GM19467 (cell line): ENCODE measurements at regions not wholly inside any gene's neighbourhood (a gene's known extent, or its start where the extent isn't known, plus 50 kb on each side); places are given as distances from the start of the nearest gene placed in this dataset.
"Not testable (repeated sequence)": the region's sequence is repeated elsewhere in the genome, so short reads cannot be mapped to it uniquely, and the experiment has no call there.

Experiments used
- ATAC-seq: cut with Tn5 transposase; IDR thresholded peaks from one replicate; pipeline ENCODE4 v1.9.1; 2021; ENCODE audit warnings: mild to moderate bottlenecking, moderate library complexity; ENCODE audit not compliant: unreplicated experiment

- ATAC-seq: no peak
Measured at GRCh38 chr10:2584385-2584784, 483.0 kb upstream of the PFKP start.

DNA sequence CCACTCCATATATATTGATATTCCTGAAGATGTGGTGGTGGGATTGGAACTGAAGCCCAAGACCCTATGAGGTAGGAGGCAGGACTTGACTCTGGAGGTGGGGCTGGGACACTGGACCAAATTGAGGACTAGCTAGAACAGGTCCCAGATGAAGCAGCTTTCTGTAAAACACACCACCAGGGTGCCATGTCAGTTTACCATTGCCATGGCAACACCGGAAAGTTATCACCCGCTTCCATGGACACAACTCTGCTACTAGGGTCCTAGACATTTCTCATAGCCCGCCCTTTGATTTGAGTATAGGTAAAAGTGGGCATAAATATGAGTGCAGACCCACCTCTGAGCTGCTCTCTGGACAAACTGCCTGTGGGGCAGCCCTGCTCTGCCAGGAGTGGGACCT is 490.5 kb upstream of the PFKP start:
- no peak for ATAC-seq

GRCh38 chr10:2575460-2575859 is 491.9 kb upstream of the PFKP start:
- ATAC-seq: no peak

- ATAC-seq: no peak
Measured at GRCh38 chr10:2572611-2573010, 494.7 kb upstream of the PFKP start.

DNA sequence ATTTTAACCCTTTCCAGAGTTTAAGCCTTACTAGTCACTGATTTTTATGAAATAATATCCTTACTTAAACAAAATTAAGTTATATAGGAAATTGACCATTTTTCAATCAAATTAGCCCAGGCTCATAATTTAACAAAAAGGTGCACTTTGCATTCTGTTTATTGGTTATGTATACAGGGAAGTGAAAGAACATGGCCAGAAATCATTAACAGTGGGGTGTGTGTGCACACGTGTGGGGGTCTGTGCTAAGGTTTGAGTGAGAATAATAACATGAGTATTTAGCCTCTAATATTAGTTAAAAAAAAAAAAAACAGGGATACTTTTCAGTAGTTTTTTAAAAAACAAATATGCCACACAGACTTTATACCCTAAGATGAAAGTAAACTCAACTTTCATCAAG is 510.5 kb upstream of the PFKP start:
- peak; percentile 92 for ATAC-seq

DNA sequence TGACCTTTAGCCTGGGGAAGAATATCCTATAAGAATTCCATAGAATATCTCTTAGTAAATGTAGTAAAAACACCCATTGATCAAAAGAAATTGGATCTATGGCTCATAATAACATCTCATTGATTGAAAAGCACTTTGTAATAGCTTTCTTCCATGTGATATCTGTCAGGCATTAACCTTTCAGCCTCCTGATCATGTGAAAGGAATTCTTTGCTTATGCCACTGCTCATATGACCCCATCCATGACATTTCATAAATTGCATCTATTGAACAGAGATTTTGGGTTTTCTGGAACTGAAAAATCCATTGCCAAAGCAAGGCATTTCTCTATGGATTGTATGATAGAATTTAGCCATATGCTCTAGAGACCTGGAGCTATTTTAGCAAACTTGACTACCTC is 519.3 kb upstream of the PFKP start:
- no peak for ATAC-seq

GRCh38 chr10:2547606-2548005 is 519.7 kb upstream of the PFKP start:
- no peak for ATAC-seq

GRCh38 chr10:2546894-2547293 is 520.5 kb upstream of the PFKP start:
- ATAC-seq: not testable (repeated sequence)

DNA sequence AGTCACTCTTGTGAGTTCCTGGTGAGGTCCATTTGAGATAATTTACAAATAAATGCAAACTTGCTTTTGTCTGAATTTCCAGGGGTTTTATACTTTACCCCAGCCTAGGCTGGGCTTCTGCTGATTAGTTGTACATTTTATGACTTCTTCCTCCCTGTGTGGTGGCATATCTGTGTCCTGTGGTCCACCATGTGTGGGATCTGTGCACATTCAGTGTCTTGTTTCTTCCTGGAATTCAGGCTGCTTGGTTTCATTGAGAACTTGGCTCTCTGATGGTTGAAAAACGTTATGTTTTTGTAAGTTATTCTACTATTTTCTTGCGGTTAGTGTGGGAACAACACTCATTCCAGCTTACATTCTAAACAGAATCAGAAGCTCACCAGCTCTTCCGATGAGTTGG is 523.4 kb upstream of the PFKP start:
- no peak for ATAC-seq

DNA sequence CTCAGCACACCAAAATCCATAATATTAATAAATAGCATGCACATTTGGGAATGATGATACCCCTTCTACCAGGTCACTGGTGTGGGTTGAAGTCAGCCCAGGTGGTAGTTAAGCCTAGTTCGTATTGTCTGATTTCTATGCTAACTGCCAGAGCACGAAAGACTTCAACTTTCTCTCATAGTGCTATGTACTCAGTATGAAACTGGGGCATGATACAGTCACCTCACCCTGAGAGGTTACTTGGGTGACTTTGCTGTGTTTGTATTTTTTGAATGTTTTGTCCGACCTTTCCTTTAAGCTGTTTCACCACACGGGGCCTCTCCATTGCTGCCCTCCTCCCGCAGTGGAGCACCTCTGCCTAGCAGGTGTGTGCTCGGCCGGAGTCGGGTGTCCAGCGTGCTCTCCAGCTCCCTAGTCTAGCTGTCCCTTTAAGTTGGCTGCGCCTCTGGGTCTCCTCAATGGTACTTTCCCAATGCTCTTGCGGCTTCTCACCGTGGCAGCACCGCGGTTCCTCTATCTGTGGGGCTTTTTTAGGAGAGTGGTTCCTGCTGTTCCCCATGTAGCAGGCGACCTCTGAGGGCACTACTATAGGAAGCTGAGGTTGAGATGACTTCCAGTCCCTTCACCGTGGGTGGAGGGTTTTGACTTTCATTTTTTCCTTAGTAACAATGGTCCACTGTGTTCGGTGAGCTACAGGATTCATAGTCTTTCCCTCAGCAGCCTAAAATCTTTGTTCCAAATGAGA is 524.0 kb upstream of the PFKP start:
- no peak for ATAC-seq

- ATAC-seq: no peak
Measured at GRCh38 chr10:2541176-2541575, 526.2 kb upstream of the PFKP start.

DNA sequence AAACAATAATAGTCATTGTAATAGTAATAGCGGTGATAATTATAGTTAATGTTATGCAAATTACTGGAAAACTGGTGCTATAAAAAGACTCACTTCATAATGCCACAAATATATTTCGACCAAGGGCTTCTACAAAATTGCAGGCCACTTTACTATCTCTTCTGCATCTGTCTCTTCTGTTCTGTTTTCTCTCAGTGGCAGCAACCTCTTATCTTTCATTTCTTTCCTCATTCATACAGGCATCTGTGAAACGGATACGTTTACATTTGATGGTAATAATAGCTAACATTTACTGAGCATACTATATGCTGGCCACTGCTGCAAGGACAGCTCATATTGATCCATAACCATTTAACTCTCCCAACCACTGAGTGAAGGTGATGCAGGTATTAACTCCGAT is 537.4 kb upstream of the PFKP start:
- no peak for ATAC-seq

- no peak for ATAC-seq
Measured at GRCh38 chr10:2525781-2526180, 541.6 kb upstream of the PFKP start.

GRCh38 chr10:2519139-2519538 is 548.2 kb upstream of the PFKP start:
- ATAC-seq: no peak

DNA sequence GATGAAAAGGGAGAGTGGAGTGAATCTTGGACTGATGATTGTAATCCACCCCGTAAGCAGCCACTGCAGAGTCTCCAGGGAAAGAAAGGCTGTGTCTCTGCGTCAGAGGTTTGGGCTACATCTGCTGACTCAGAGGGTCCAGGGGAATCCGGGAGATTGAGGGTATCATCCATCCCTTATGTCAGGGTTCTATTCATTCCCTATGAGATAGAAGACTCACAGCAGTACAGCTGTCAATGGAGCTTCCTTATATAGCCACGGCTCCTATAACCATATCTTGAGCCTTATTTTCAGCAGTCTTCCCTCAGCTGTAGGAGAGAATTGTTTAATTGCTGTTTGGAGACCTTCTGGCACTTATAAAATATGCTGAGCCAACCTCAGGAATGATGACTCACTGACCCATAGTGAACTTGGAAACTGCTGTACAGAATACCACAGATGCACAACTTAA is 558.2 kb upstream of the PFKP start:
- no peak for ATAC-seq

DNA sequence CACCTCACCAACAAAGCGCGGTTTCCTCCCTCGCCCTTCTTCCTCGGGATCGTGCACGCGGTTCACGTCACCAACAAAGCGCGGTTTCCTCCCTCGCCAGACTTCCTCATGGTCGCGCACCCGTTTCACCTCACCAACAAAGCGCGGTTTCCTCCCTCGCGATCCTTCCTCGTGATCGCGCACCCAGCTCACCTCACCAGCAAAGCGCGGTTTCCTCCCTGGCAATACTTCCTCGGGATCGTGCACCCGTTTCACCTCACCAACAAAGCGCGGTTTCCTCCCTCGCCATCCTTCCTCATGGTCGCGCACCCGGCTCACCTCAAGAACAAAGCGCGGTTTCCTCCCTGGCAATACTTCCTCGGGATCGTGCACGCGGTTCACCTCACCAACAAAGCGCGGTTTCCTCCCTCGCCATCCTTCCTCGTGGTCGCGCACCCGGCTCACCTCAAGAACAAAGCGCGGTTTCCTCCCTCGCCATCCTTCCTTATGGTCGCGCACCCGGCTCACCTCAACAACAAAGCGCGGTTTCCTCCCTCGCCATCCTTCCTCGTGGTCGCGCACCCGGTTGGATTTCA is 565.9 kb upstream of the PFKP start:
- not testable (repeated sequence) for ATAC-seq

DNA sequence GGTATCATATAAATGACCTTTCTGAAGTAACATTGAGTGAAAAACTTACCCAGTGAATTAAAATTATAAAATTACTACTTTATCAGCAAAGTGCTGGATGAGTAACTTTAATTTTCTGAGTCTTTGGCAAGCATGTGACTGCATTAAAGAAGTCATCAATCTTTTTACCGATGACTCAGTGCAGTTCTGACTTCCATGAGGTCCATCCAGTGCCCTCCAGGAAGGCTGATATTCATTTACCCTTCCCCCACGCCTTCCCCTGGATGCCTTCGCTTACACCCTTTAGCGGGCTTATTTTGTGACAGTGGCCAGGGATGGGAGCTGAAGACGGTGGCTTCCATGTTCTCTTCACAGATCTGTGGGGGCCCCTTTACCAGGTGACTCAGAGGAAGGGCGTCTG is 572.9 kb upstream of the PFKP start:
- ATAC-seq: no peak

DNA sequence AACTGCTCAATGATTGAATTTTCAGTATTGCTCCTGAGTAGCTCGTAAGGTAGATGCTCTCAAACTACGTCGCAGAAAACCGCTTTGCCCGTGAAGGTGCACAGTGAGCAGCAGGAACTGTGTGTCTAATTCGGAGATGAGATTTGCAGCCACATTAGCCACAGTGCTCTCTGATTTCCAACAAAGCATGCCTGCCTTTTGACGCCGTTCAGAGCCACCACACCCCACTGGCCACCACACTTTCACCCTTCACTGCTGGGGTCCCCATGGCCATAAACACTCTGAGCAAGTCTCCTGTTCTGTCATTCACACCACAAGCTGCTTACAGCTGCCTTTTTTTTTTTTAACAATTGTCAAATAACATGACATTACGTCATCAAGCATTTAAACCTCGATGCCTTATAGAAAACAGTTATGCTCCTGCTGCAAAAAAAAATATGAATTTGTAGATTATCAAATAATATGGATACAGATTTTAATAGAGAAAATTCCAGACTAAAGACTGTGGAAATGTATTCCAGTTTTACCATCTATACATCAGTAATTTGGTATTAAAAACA is 578.8 kb upstream of the PFKP start:
- no peak for ATAC-seq

DNA sequence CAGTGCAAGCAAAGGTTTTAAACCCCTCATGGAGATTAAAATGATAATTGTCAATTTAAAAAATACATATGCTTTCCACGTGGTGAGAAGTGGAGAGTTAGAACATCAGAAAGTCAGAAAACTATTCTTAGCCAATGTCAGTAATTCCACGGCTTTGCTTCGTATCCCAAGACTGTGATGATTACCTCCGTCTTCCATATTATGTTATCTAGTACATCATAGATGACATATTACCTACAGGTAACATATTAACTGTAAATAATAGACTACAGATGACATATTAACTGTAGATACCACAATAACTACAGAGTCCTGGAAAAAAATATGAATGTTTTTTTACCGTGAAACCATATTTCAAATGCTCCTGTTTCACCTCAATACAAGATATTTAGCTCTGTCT is 579.4 kb upstream of the PFKP start:
- ATAC-seq: no peak

DNA sequence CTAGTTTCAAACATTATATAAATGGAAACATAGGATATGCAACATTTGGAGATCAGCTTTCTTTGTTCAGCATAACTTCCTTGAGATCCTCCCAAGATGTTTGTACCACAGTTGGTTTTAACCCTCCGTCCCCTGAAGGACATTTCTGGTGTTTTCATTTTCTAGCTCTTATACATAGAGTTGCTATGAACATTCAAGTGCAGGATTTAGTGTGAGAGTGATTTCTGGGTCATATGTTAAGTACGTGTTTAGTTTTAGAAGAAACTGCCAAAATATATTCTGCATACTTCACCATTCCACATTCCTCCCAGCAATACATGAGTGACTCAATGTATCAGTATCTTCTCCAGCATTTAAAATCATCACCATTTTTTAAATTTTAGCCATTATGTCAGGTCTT is 588.7 kb upstream of the PFKP start:
- ATAC-seq: no peak

DNA sequence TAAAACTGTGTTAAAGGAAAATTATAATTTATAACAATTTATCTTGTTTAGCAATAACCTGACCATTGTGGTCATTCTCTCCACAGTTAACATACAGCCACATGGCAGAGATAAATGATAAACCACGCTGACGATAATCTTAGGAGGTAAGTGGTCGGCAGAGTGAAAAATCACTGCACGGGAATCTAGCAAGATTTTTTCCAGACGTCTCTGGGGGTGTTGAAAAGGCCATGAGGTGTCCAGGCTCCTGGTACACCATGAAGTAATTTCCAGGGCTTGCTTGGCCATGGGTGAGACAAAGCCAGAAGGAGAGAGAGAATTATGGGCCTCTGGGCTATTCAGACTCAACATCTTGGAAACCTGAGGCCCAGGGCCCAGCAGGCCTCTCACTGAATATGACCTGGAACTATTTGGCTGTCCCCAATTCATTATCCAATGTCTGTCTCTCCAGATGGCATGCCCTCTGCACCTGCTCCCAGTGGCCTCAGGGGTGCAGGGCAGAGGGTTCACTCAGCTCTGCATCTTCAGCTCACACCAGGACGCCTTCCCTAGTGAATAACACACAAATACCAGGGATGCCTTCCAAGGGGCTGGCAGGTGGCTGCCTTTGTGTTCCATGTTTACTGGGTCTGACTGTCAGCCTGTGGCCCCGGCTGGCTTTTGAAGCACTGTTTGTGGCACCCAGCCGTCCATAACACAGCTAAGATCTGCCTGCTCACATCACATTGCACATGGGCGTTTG is 590.4 kb upstream of the PFKP start:
- ATAC-seq: no peak
